Thymus (tissue), 11 donors: ENCODE measurements at regions not wholly inside any gene's neighbourhood (a gene's known extent, or its start where the extent isn't known, plus 50 kb on each side); places are given as distances from the start of the nearest gene placed in this dataset.

Experiments used
- DNase-seq, 9 donors: peaks; one replicate each; pipeline ENCODE4 v3.0.0-alpha.2; 2013; ENCODE audit warnings: low spot score in 9 of 9, low read depth in 6 of 9, missing footprints in 1 of 9
- H3K27ac ChIP-seq, 2 donors: one replicate each; pipeline ENCODE4 v1.5.1; 2013; ENCODE audit warnings: control low read depth in 1 of 2, low read depth in 1 of 2, low read length in 1 of 2, mild to moderate bottlenecking in 1 of 2, moderate library complexity in 1 of 2
- H3K27me3 ChIP-seq, 2 donors: one replicate each; pipeline ENCODE4 v1.5.1; 2013; ENCODE audit warnings: low read length in 1 of 2; ENCODE audit not compliant: control insufficient read depth in 2 of 2, insufficient read depth in 1 of 2
- H3K36me3 ChIP-seq, 2 donors: one replicate each; pipeline ENCODE4 v1.5.1; 2013; ENCODE audit warnings: low read length in 1 of 2, mild to moderate bottlenecking in 1 of 2, moderate library complexity in 1 of 2; ENCODE audit not compliant: control insufficient read depth in 2 of 2, insufficient read depth in 2 of 2
- H3K4me1 ChIP-seq, 2 donors: one replicate each; pipeline ENCODE4 v1.5.1; 2013; ENCODE audit warnings: low read length in 2 of 2; ENCODE audit not compliant: control insufficient read depth in 2 of 2, insufficient read depth in 2 of 2
- H3K4me3 ChIP-seq, 2 donors: one replicate each; pipeline ENCODE4 v1.5.1; 2013; ENCODE audit warnings: low read length in 2 of 2, control low read depth in 1 of 2, mild to moderate bottlenecking in 1 of 2
- H3K9me3 ChIP-seq, 2 donors: one replicate each; pipeline ENCODE4 v1.5.1; 2013; ENCODE audit warnings: low read length in 1 of 2, mild to moderate bottlenecking in 1 of 2; ENCODE audit not compliant: control insufficient read depth in 2 of 2, insufficient read depth in 1 of 2
- WGBS: extraction: QIAGEN DNeasy Blood & Tissue Kit; methylation state at CpG from one replicate; pipeline ENCODE4 v1.1.7; 2013; 5-methylcytosine and 5-hydroxymethylcytosine counted together
- donor health status: healthy.

GRCh38 chr5:124148574-124148973, 597.9 kb downstream of the ZNF608 start:
- H3K27me3 ChIP-seq, result no peaks in the 10 kb centered on the region
- no peak overlapping the region for H3K4me3 ChIP-seq
- H3K9me3 ChIP-seq, result no peaks in the 10 kb centered on the region
- no peak overlapping the region for H3K27ac ChIP-seq
- H3K4me1 ChIP-seq, result no peaks in the 10 kb centered on the region
- H3K36me3 ChIP-seq, result no peaks in the 10 kb centered on the region
- no peak for DNase-seq
- 98% methylated on average over 2 of the region's 2 CpGs for WGBS

GRCh38 chr5:124140060-124140459, 606.4 kb downstream of the ZNF608 start:
- no peaks in the 10 kb centered on the region for H3K9me3 ChIP-seq
- H3K4me1 ChIP-seq, result no peaks in the 10 kb centered on the region
- no peak overlapping the region for H3K4me3 ChIP-seq
- DNase-seq, result no peak
- H3K27me3 ChIP-seq, result no peaks in the 10 kb centered on the region
- H3K36me3 ChIP-seq, result no peaks in the 10 kb centered on the region
- no peak overlapping the region for H3K27ac ChIP-seq

- no peaks in the 10 kb centered on the region for H3K9me3 ChIP-seq
- H3K4me3 ChIP-seq, result no peak overlapping the region
- H3K36me3 ChIP-seq, result no peaks in the 10 kb centered on the region
- H3K27me3 ChIP-seq, result no peaks in the 10 kb centered on the region
- DNase-seq, result no peak
- H3K4me1 ChIP-seq, result no peaks in the 10 kb centered on the region
- H3K27ac ChIP-seq, result no peak overlapping the region
These were observed 607.0 kb downstream of the ZNF608 start for GRCh38 chr5:124139477-124139876.

DNA sequence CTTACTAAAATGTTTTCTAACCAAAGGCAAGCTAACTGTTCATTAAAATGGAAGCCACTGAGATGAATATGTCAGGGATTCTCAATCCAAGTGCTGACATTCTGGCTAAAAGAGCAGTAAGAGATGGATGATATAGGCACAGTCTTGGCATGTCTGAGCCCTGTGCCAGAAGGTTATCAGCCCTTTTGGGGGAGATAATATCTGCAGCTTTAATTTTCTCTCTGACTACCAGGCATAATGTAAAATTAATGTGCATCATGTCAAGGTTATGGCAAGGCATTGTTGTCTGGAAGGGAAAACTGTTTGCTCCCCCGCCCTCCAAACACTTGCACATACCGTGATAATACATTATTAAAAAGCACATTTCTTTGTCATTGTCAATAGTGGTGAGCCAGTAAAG, 609.8 kb downstream of the ZNF608 start:
- DNase-seq, result no peak
- Histone ChIP-seq H3K4me1 (no peaks in the 10 kb centered on the region), H3K27ac (no peak overlapping the region), H3K9me3 (no peaks in the 10 kb centered on the region), H3K27me3 (no peaks in the 10 kb centered on the region), H3K36me3 (no peaks in the 10 kb centered on the region), H3K4me3 (no peak overlapping the region)
- WGBS, result 94% methylated on average over 2 of the region's 2 CpGs

GRCh38 chr5:124134941-124135340, 611.5 kb downstream of the ZNF608 start:
- no peak for DNase-seq
- H3K27me3 ChIP-seq, result no peaks in the 10 kb centered on the region
- H3K9me3 ChIP-seq, result no peaks in the 10 kb centered on the region
- H3K4me1 ChIP-seq, result no peaks in the 10 kb centered on the region
- H3K4me3 ChIP-seq, result no peak overlapping the region
- no peaks in the 10 kb centered on the region for H3K36me3 ChIP-seq
- WGBS, result 94% methylated on average over 2 of the region's 2 CpGs
- H3K27ac ChIP-seq, result no peak overlapping the region

GRCh38 chr5:124133406-124133805, 613.0 kb downstream of the ZNF608 start:
- 92% methylated on average over 1 of the region's 1 CpG for WGBS
- no peaks in the 10 kb centered on the region for H3K4me1 ChIP-seq
- no peak for DNase-seq
- H3K36me3 ChIP-seq, result no peaks in the 10 kb centered on the region
- no peaks in the 10 kb centered on the region for H3K27me3 ChIP-seq
- H3K4me3 ChIP-seq, result no peak overlapping the region
- no peak overlapping the region for H3K27ac ChIP-seq
- H3K9me3 ChIP-seq, result no peaks in the 10 kb centered on the region

GRCh38 chr5:124132843-124133242, 613.6 kb downstream of the ZNF608 start:
- no peak overlapping the region for H3K27ac ChIP-seq
- H3K9me3 ChIP-seq, result no peaks in the 10 kb centered on the region
- no peaks in the 10 kb centered on the region for H3K4me1 ChIP-seq
- H3K36me3 ChIP-seq, result no peaks in the 10 kb centered on the region
- peak in 1 of 9 donors; percentile 24 for DNase-seq
- no peak overlapping the region for H3K4me3 ChIP-seq
- H3K27me3 ChIP-seq, result no peaks in the 10 kb centered on the region

GRCh38 chr5:124131466-124131865, 615.0 kb downstream of the ZNF608 start:
- Histone ChIP-seq H3K27me3 (no peaks in the 10 kb centered on the region), H3K4me3 (no peak overlapping the region), H3K9me3 (no peaks in the 10 kb centered on the region), H3K36me3 (no peaks in the 10 kb centered on the region), H3K4me1 (no peaks in the 10 kb centered on the region), H3K27ac (no peak overlapping the region)
- 94% methylated on average over 2 of the region's 2 CpGs for WGBS
- DNase-seq, result no peak

DNA sequence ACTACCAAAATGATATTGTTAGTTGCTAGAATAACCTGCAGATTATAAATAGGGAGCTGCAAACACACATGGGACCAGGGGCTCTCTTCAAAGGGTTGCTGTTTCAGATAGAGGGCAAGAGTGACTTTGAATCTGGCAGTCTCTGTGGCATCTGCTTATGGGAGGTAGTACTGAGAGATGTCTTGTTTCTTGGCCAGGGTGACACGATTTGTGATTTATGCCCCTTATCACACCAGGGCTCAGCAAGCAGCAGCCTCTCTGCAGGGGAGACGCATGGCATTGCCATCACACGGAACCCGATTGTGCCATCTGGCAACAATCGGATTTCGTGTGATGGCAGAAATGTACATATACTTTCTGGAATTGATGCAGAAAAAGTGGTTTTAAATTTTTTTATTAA, 615.6 kb downstream of the ZNF608 start:
- no peaks in the 10 kb centered on the region for H3K9me3 ChIP-seq
- no peak for DNase-seq
- no peaks in the 10 kb centered on the region for H3K27me3 ChIP-seq
- WGBS, result 97% methylated on average over 6 of the region's 6 CpGs
- no peak overlapping the region for H3K27ac ChIP-seq
- H3K4me1 ChIP-seq, result no peaks in the 10 kb centered on the region
- H3K4me3 ChIP-seq, result no peak overlapping the region
- no peaks in the 10 kb centered on the region for H3K36me3 ChIP-seq

GRCh38 chr5:124128867-124129266, 616.9 kb downstream of the CSNK1G3 start:
- 92% methylated on average over 3 of the region's 3 CpGs for WGBS
- H3K9me3 ChIP-seq, result no peaks in the 10 kb centered on the region
- no peak for DNase-seq
- H3K36me3 ChIP-seq, result no peaks in the 10 kb centered on the region
- no peaks in the 10 kb centered on the region for H3K27me3 ChIP-seq
- no peaks in the 10 kb centered on the region for H3K4me1 ChIP-seq
- no peak overlapping the region for H3K27ac ChIP-seq
- H3K4me3 ChIP-seq, result no peak overlapping the region
